SK-N-SH (cell line): ENCODE measurements at regions not wholly inside any gene's neighbourhood (a gene's known extent, or its start where the extent isn't known, plus 50 kb on each side); places are given as distances from the start of the nearest gene placed in this dataset.
A peak's percentile ranks its signal among the peaks of the same experiment; 100 is the strongest.

ENCODE experiments used
- CTCF ChIA-PET: fragments of 300-600, 350-600 bp; formaldehyde crosslinking; extraction: SDS; loops from one replicate; lab custom pipeline; 2021; lab: Yijun Ruan, JAX
- POLR2A ChIA-PET: fragments of 350-600 bp; sonication (Branson Sonifier 250); formaldehyde crosslinking; extraction: SDS; loops from one replicate; lab custom pipeline; 2020; ENCODE audit warnings: antibody characterized with exemption, inconsistent platforms; lab: Yijun Ruan, JAX
- DNase-seq: peaks from one replicate; pipeline ENCODE4 v3.0.0; 2012
- H2AFZ ChIP-seq: fragments of 200-600 bp; sonication (generic); 2 replicates; pipeline ENCODE4 v1.8.1; 2016; ENCODE audit warnings: antibody characterized with exemption, mild to moderate bottlenecking, low read depth
- H3F3A ChIP-seq: fragments of 200-600 bp; sonication (generic); replicated peaks from 2 replicates; pipeline ENCODE3; 2016; ENCODE audit warnings: antibody characterized with exemption, mild to moderate bottlenecking; ENCODE audit not compliant: insufficient read depth
- H3K27ac ChIP-seq, 2 experiments: fragments of 200-500 bp in 1 of 2; fragments of 200-600 bp in 1 of 2; sonication (Bioruptor generic) in 1 of 2; sonication (generic), shearing (Covaris generic) in 1 of 2; 2 replicates each; pipeline versions ENCODE4 v1.5.1 to v1.6.1; 2014 to 2016; ENCODE audit warnings: low read depth in 2 of 2, inconsistent platforms in 1 of 2, low read length in 1 of 2, mild to moderate bottlenecking in 1 of 2, mixed read lengths in 1 of 2
- H3K27me3 ChIP-seq: fragments of 200-600 bp; sonication (generic), shearing (Covaris generic); 2 replicates; pipeline ENCODE4 v1.6.1; 2016; ENCODE audit warnings: mixed run types; ENCODE audit not compliant: insufficient read depth
- H3K36me3 ChIP-seq, 2 experiments: fragments of 200-500 bp in 1 of 2; fragments of 200-600 bp in 1 of 2; sonication (Bioruptor generic) in 1 of 2; sonication (generic) in 1 of 2; replicated peaks in 1 of 2; 2 replicates each; pipeline versions ENCODE3 to v1.5.1; 2014 to 2016; ENCODE audit warnings: low read length in 1 of 2, mild to moderate bottlenecking in 1 of 2; ENCODE audit not compliant: insufficient read depth in 2 of 2, control insufficient read depth in 1 of 2
- H3K4me1 ChIP-seq, 2 experiments: fragments of 200-500 bp in 1 of 2; fragments of 200-600 bp in 1 of 2; sonication (Bioruptor generic) in 1 of 2; sonication (generic), shearing (Covaris generic) in 1 of 2; 2 replicates each; pipeline versions ENCODE4 v1.5.1 to v1.6.1; 2014 to 2016; ENCODE audit warnings: low read depth in 1 of 2, low read length in 1 of 2, mixed run types in 1 of 2; ENCODE audit not compliant: insufficient read depth in 2 of 2, control insufficient read depth in 1 of 2
- H3K4me2 ChIP-seq: fragments of 200-600 bp; sonication (generic), shearing (Covaris generic); 2 replicates; pipeline ENCODE4 v1.6.1; 2017; ENCODE audit warnings: mixed run types
- H3K4me3 ChIP-seq, 2 experiments: fragments of 200-500 bp in 1 of 2; fragments of 200-600 bp in 1 of 2; sonication (Bioruptor generic) in 1 of 2; sonication (generic), shearing (Covaris generic) in 1 of 2; 2 replicates each; pipeline versions ENCODE4 v1.5.1 to v1.8.1; 2014 to 2016; ENCODE audit warnings: low read depth in 2 of 2, inconsistent platforms in 1 of 2, low read length in 1 of 2, mild to moderate bottlenecking in 1 of 2, mixed read lengths in 1 of 2, moderate library complexity in 1 of 2
- H3K79me2 ChIP-seq: fragments of 200-600 bp; sonication (generic); 2 replicates; pipeline ENCODE4 v1.8.1; 2017; ENCODE audit warnings: mild to moderate bottlenecking; ENCODE audit not compliant: insufficient read depth
- H3K9ac ChIP-seq: fragments of 200-600 bp; sonication (generic); 2 replicates; pipeline ENCODE4 v1.6.1; 2017; ENCODE audit warnings: mixed run types
- H3K9me2 ChIP-seq: fragments of 200-600 bp; sonication (generic); 2 replicates; pipeline ENCODE4 v1.6.1; 2017; ENCODE audit warnings: mixed run types
- H3K9me3 ChIP-seq: fragments of 200-600 bp; sonication (generic); 2 replicates; pipeline ENCODE4 v1.6.1; 2017; ENCODE audit warnings: mixed run types, mild to moderate bottlenecking, moderate library complexity
- H4K20me1 ChIP-seq: fragments of 200-600 bp; sonication (generic); 2 replicates; pipeline ENCODE4 v1.6.1; 2017; ENCODE audit warnings: mild to moderate bottlenecking, mixed run types; ENCODE audit not compliant: insufficient read depth
- CHD2 ChIP-seq: fragments of 150-350 bp; IDR thresholded peaks from 2 replicates; pipeline ENCODE4 v1.6.1; 2018; ENCODE audit warnings: low read length; ENCODE audit not compliant: partially characterized antibody
- ELF1 ChIP-seq: IDR thresholded peaks from 2 replicates; pipeline ENCODE4 v1.4.0; 2012
- EP300 ChIP-seq, 2 experiments: IDR thresholded peaks; 2 replicates each; pipeline versions ENCODE4 v1.4.0 to v1.6.1; 2012; ENCODE audit warnings: borderline replicate concordance in 1 of 2, low read depth in 1 of 2, low read length in 1 of 2
- EZH2phosphoT487 ChIP-seq: fragments of 200-600 bp; sonication (generic); IDR thresholded peaks from 2 replicates; pipeline ENCODE4 v1.6.1; 2017; ENCODE audit warnings: low read depth, mixed run types, mild to moderate bottlenecking, antibody characterized with exemption, moderate library complexity, borderline replicate concordance
- FOSL2 ChIP-seq: IDR thresholded peaks from 2 replicates; pipeline ENCODE4 v1.4.0; 2012; ENCODE audit warnings: low read depth, mild to moderate bottlenecking, moderate library complexity, borderline replicate concordance
- FOXJ3 ChIP-seq: sonication (generic); formaldehyde crosslinking; IDR thresholded peaks from 2 replicates; pipeline ENCODE4 v1.5.1; 2020; ENCODE audit warnings: mild to moderate bottlenecking, missing genetic modification reagents
- MEF2A ChIP-seq: IDR thresholded peaks from 2 replicates; pipeline ENCODE4 v1.4.0; 2012; ENCODE audit warnings: low read depth, borderline replicate concordance
- MXI1 ChIP-seq: IDR thresholded peaks from 2 replicates; pipeline ENCODE4 v1.6.1; 2012; ENCODE audit warnings: mild to moderate bottlenecking, low read depth, low read length, improper control_type of control experiment
- NFIC ChIP-seq: IDR thresholded peaks from 2 replicates; pipeline ENCODE4 v1.4.0; 2012; ENCODE audit warnings: borderline replicate concordance
- NRF1 ChIP-seq: IDR thresholded peaks from 2 replicates; pipeline ENCODE4 v1.6.1; 2012; ENCODE audit warnings: low read depth, mild to moderate bottlenecking, low read length
- TCF12 ChIP-seq: IDR thresholded peaks from 2 replicates; pipeline ENCODE4 v1.4.0; 2012
- TEAD4 ChIP-seq: IDR thresholded peaks from 2 replicates; pipeline ENCODE4 v1.4.0; 2012; ENCODE audit warnings: mild to moderate bottlenecking, borderline replicate concordance; ENCODE audit not compliant: insufficient read depth
- USF2 ChIP-seq: fragments of 150-350 bp; IDR thresholded peaks from 2 replicates; pipeline ENCODE4 v1.6.1; 2017; ENCODE audit warnings: antibody characterized with exemption, low read length, low read depth, borderline replicate concordance
- YY1 ChIP-seq: IDR thresholded peaks from 2 replicates; pipeline ENCODE4 v1.4.0; 2012; ENCODE audit warnings: low read depth, mild to moderate bottlenecking
- WGBS: methylation state at CpG from one replicate; pipeline ENCODE4 v1.1.6; 2017; ENCODE audit warnings: low lambda C conversion rate; 5-methylcytosine and 5-hydroxymethylcytosine counted together
- TF ChIP-seq, protein P1 (sequence below): IDR thresholded peaks from 2 replicates; pipeline ENCODE4 v1.4.0; 2012; ENCODE audit warnings: low read depth, borderline replicate concordance
- TF ChIP-seq, protein P2 (sequence below): fragments of 200-600 bp; sonication (generic); IDR thresholded peaks from 2 replicates; pipeline ENCODE4 v1.6.1; 2017; ENCODE audit warnings: antibody characterized with exemption, mild to moderate bottlenecking, moderate library complexity
- TF ChIP-seq, protein P3 (sequence below): fragments of 150-350 bp; IDR thresholded peaks from 2 replicates; pipeline ENCODE4 v1.6.1; 2016; ENCODE audit warnings: mild to moderate bottlenecking, low read depth, low read length
- TF ChIP-seq, protein P4 (sequence below): IDR thresholded peaks from 2 replicates; pipeline ENCODE4 v1.6.1; 2012; ENCODE audit warnings: mild to moderate bottlenecking, low read depth, low read length, moderate library complexity

GRCh38 chr5:98432378-98432777 lies 341.1 kb upstream of the RGMB start (continued):
- TF ChIP-seq, protein P1, sequence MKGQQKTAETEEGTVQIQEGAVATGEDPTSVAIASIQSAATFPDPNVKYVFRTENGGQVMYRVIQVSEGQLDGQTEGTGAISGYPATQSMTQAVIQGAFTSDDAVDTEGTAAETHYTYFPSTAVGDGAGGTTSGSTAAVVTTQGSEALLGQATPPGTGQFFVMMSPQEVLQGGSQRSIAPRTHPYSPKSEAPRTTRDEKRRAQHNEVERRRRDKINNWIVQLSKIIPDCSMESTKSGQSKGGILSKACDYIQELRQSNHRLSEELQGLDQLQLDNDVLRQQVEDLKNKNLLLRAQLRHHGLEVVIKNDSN, result no peak
- TF ChIP-seq EP300 (IDR thresholded peaks at IDR 0.05; ENCODE audit: borderline replicate concordance in 1 of 2, low read depth in 1 of 2, low read length in 1 of 2) (no peak), MEF2A (no peak), EZH2phosphoT487 (no peak), FOSL2 (no peak)

GRCh38 chr5:98433022-98433421 lies 340.4 kb upstream of the RGMB start:
- whole genome bisulfite sequencing, result 36% methylated on average over 2 of the region's 2 CpGs
- POLR2A ChIA-PET, result no interaction called here
- no peaks in the 10 kb centered on the region for H4K20me1 ChIP-seq

More at GRCh38 chr5:98433022-98433421, 340.4 kb upstream of the RGMB start:
- Histone ChIP-seq H3K27me3 (no peaks in the 10 kb centered on the region), H3F3A (peaks cover 10% of the 10 kb centered on the region), H2AFZ (no peak overlapping the region), H3K4me3 (no peak overlapping the region), H3K4me1 (peaks cover 0 to 3% of the 10 kb centered on the region in 2 experiments; a peak in 2 of 4 replicates), H3K9me2 (no peaks in the 10 kb centered on the region), H3K36me3 (no peaks in the 10 kb centered on the region), H3K9ac (no peak overlapping the region), H3K9me3 (peaks cover 5% of the 10 kb centered on the region; the same call in 1 of the 2 replicates), H3K79me2 (no peaks in the 10 kb centered on the region), H3K27ac (peak overlapping the region; percentile 48 to 50; a peak in 1 of 4 replicates), H3K4me2 (no peak overlapping the region)
- CTCF ChIA-PET, result no interaction called here
- DNase-seq, result no peak
- TF ChIP-seq, protein P2, sequence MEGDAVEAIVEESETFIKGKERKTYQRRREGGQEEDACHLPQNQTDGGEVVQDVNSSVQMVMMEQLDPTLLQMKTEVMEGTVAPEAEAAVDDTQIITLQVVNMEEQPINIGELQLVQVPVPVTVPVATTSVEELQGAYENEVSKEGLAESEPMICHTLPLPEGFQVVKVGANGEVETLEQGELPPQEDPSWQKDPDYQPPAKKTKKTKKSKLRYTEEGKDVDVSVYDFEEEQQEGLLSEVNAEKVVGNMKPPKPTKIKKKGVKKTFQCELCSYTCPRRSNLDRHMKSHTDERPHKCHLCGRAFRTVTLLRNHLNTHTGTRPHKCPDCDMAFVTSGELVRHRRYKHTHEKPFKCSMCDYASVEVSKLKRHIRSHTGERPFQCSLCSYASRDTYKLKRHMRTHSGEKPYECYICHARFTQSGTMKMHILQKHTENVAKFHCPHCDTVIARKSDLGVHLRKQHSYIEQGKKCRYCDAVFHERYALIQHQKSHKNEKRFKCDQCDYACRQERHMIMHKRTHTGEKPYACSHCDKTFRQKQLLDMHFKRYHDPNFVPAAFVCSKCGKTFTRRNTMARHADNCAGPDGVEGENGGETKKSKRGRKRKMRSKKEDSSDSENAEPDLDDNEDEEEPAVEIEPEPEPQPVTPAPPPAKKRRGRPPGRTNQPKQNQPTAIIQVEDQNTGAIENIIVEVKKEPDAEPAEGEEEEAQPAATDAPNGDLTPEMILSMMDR, result no peak
- TF ChIP-seq YY1, result no peak
- TF ChIP-seq, protein P3, sequence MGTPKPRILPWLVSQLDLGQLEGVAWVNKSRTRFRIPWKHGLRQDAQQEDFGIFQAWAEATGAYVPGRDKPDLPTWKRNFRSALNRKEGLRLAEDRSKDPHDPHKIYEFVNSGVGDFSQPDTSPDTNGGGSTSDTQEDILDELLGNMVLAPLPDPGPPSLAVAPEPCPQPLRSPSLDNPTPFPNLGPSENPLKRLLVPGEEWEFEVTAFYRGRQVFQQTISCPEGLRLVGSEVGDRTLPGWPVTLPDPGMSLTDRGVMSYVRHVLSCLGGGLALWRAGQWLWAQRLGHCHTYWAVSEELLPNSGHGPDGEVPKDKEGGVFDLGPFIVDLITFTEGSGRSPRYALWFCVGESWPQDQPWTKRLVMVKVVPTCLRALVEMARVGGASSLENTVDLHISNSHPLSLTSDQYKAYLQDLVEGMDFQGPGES, result no peak
- no peak for TF ChIP-seq NRF1
- no peak for TF ChIP-seq CHD2
- TF ChIP-seq USF2, result no peak
- no peak for TF ChIP-seq EP300 (IDR thresholded peaks at IDR 0.05; ENCODE audit: borderline replicate concordance in 1 of 2, low read depth in 1 of 2, low read length in 1 of 2)
- no peak for TF ChIP-seq FOXJ3
- no peak for TF ChIP-seq TEAD4
- TF ChIP-seq, protein P4, sequence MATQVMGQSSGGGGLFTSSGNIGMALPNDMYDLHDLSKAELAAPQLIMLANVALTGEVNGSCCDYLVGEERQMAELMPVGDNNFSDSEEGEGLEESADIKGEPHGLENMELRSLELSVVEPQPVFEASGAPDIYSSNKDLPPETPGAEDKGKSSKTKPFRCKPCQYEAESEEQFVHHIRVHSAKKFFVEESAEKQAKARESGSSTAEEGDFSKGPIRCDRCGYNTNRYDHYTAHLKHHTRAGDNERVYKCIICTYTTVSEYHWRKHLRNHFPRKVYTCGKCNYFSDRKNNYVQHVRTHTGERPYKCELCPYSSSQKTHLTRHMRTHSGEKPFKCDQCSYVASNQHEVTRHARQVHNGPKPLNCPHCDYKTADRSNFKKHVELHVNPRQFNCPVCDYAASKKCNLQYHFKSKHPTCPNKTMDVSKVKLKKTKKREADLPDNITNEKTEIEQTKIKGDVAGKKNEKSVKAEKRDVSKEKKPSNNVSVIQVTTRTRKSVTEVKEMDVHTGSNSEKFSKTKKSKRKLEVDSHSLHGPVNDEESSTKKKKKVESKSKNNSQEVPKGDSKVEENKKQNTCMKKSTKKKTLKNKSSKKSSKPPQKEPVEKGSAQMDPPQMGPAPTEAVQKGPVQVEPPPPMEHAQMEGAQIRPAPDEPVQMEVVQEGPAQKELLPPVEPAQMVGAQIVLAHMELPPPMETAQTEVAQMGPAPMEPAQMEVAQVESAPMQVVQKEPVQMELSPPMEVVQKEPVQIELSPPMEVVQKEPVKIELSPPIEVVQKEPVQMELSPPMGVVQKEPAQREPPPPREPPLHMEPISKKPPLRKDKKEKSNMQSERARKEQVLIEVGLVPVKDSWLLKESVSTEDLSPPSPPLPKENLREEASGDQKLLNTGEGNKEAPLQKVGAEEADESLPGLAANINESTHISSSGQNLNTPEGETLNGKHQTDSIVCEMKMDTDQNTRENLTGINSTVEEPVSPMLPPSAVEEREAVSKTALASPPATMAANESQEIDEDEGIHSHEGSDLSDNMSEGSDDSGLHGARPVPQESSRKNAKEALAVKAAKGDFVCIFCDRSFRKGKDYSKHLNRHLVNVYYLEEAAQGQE, result no peak
- no peak for TF ChIP-seq MXI1
- no peak for TF ChIP-seq ELF1
- no peak for TF ChIP-seq NFIC
- TF ChIP-seq TCF12, result no peak
